ENCODE measurements at regions not wholly inside any gene's neighbourhood (a gene's known extent, or its start where the extent isn't known, plus 50 kb on each side); places are given as distances from the start of the nearest gene placed in this dataset.

- H3K4me3 ChIP-seq (ENCODE audit: low read length) = no peak overlapping the region
- no peak for DNase-seq (ENCODE audit: low read depth)
- TF ChIP-seq, protein P1, sequence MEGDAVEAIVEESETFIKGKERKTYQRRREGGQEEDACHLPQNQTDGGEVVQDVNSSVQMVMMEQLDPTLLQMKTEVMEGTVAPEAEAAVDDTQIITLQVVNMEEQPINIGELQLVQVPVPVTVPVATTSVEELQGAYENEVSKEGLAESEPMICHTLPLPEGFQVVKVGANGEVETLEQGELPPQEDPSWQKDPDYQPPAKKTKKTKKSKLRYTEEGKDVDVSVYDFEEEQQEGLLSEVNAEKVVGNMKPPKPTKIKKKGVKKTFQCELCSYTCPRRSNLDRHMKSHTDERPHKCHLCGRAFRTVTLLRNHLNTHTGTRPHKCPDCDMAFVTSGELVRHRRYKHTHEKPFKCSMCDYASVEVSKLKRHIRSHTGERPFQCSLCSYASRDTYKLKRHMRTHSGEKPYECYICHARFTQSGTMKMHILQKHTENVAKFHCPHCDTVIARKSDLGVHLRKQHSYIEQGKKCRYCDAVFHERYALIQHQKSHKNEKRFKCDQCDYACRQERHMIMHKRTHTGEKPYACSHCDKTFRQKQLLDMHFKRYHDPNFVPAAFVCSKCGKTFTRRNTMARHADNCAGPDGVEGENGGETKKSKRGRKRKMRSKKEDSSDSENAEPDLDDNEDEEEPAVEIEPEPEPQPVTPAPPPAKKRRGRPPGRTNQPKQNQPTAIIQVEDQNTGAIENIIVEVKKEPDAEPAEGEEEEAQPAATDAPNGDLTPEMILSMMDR (IDR thresholded peaks at IDR 0.05; ENCODE audit: insufficient read depth, low read depth, low read length, missing control alignments) = no peak
These were observed 87.6 kb upstream of the LINC01488 start for GRCh38 chr11:69393865-69394233.

DNA sequence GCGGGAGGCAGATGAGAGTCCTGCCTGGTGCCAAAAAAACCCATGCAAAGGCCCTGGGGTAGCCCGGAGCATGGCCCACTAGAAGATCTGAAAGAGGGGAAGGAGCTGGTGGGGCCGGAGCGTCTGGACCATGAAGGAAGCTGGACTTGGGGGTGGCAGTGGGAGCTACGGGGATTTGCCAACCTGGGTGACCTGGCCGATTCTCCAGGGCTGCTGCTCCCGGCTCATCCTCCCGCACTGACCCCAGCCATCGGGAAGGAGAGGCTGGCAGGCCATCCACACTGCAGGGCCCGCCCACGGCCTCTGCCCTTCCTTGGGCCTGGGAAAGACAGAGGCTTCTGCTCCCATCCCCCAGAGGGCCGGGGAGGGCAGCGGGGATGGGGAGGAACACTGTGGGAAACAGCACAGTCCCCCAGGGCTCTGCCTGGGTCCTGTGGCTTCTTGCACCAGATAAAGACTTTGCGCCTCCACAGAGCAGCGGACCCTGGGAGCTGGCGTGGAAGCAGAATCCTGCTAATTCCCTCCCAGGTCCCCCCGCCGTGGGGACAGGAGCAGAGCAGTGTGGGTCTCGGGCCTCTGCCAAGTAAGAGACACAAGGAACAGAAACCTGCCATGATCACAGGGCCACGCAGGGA is 87.1 kb upstream of the LINC01488 start:
- no peak for DNase-seq (ENCODE audit: low read depth)
- TF ChIP-seq, protein P1 (IDR thresholded peaks at IDR 0.05; ENCODE audit: insufficient read depth, low read depth, low read length, missing control alignments) = no peak
- H3K4me3 ChIP-seq (ENCODE audit: low read length) = no peak overlapping the region

DNA sequence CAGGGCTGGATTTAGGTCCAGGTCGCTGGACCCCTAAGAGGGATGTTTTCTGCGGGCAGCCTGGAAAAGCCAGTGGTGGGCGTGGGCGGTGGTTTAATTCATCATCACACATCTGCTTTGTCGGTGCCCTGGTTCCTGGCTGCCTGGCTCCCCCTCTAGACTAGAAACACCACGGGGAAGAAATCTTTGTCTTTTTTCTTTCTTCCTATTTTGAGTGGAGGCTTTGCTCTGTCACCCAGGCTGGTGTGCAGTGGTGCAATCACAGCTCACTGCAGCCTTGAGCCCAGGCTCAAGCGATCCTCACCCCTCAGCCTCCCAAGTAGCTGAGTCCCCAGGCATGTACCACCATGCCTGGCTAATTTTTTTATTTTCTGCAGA is 86.6 kb upstream of the LINC01488 start:
- TF ChIP-seq, protein P1 (IDR thresholded peaks at IDR 0.05; ENCODE audit: insufficient read depth, low read depth, low read length, missing control alignments) = no peak
- no peak overlapping the region for H3K4me3 ChIP-seq (ENCODE audit: low read length)
- DNase-seq (ENCODE audit: low read depth) = no peak

DNA sequence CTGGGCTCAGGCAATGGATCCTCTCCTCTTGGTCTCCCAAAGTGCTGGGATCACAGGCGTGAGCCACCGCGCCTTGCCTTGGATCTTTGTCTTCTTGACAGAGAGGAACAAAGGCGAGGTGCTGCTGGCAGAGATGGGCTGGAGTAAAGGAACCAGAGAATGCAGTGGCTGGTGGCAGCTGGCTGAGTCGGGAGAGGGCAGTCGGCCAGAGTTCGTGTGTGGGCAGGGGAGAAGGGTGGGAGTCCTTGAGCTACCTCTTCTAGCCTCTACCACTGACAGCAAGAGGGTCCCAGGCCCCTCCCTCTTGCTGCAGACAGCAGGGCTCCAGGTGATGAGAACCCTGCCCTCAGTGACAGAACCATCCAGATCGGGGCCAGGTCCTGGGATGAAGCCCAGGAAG is 86.2 kb upstream of the LINC01488 start:
- H3K4me3 ChIP-seq (ENCODE audit: low read length) = no peak overlapping the region
- DNase-seq (ENCODE audit: low read depth) = no peak
- TF ChIP-seq, protein P1 (IDR thresholded peaks at IDR 0.05; ENCODE audit: insufficient read depth, low read depth, low read length, missing control alignments) = no peak

DNA sequence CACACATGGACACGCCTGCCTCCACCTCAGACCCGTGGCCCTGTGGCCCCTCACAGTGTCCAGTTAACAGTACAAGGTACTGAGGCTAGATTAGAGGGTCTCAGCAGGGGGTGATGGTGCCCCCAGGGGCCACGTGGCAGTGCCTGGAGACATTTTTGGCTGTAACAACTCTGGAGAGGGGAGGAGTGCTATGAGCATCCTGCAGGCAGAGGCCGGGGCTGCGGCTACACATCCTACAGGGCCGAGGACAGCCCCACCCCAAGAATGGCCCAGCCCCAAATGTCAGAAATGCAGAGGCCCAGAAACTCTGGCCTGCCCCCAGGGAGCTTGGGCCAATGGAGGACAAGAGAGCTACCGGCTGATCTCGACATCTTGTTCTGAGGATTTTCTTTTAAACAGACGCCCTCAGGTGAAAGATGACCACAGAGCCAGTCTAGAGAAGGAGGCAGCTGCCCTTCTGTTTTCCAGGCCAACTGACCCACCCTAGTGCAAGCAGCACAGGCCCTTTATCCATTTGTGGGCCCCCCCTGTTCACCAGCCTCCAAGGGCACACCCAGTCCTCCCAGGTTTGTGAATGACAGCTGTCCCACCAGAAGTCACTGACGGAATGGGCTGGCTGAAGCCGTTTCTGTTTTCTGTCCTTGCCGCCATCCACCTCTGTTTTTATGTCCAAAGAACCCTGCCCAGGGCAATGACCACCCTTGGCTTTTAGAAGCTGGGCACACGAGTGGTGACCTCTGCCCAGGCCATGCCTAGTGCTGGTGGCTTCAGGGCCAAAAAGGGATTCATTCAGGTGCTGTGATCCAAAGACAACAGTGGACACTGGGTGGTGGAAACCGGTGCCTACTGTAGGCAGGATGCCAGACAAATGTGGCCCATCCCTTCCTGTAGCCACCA is 85.2 kb upstream of the LINC01488 start:
- TF ChIP-seq, protein P1 (IDR thresholded peaks at IDR 0.05; ENCODE audit: insufficient read depth, low read depth, low read length, missing control alignments) = no peak
- no peak overlapping the region for H3K4me3 ChIP-seq (ENCODE audit: low read length)
- no peak for DNase-seq (ENCODE audit: low read depth)

DNA sequence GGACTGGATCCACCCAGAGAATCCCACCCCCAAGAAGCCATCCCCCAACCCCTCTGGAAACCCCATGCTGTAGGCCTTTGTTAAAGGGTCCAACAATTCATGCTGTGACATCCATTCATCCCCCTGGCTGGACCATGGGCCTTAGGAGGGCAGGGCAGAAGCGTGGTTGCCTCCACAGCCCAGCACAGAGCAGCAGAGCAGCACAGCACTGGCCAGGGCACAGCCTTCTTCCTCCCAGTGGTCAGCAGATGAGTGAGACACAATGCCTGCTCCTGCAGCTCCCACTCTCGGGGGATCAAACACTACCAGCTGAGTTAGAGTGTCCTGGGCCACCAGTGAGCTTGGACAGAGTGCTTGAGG is 84.5 kb upstream of the LINC01488 start:
- H3K4me3 ChIP-seq (ENCODE audit: low read length) = no peak overlapping the region
- DNase-seq (ENCODE audit: low read depth) = no peak
- TF ChIP-seq, protein P1 (IDR thresholded peaks at IDR 0.05; ENCODE audit: insufficient read depth, low read depth, low read length, missing control alignments) = no peak
